ENCODE measurements at regions not wholly inside any gene's neighbourhood (a gene's known extent, or its start where the extent isn't known, plus 50 kb on each side); places are given as distances from the start of the nearest gene placed in this dataset.

GRCh38 chr1:5571438-5571837, 420.8 kb downstream of the NPHP4 start (continued):
- TF ChIP-seq REST (IDR thresholded peaks at IDR 0.05; ENCODE audit: low read depth): no peak
- TF ChIP-seq ZFX (IDR thresholded peaks at IDR 0.05): no peak
- TF ChIP-seq ATF3 (IDR thresholded peaks at IDR 0.05): no peak
- no peak for TF ChIP-seq POLR2AphosphoS5 (IDR thresholded peaks at IDR 0.05; ENCODE audit: low read depth, low read length)

DNA sequence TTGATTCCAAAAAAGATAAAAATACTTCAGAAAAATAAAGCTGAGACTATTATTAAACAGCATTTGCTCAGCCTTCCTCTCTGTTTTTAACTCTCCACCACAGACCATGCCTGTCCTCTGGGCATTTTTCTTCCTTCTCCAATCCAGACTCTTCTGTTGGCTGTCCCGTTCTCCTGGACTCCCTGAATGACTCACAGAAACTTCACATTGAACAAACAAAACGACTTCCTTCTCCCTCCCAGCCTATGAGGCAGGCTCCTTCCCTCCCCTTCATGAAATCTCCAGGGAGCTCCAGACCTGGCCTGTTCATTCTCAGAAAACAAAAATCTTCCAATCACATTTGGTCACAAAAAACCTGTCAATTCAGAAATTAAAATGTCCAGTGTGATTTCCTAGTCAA, 421.3 kb downstream of the NPHP4 start:
- intact Hi-C loops (cut with micrococcal nuclease): no loop called here
- H3K9me2 ChIP-seq (ENCODE audit: insufficient read depth): no peaks in the 10 kb centered on the region

More for the DNA sequence above, 421.3 kb downstream of the NPHP4 start:
- DNase-seq (ENCODE audit: low read depth, low spot score): no peak
- Histone ChIP-seq H3K9ac (ENCODE audit: low read length) (no peak overlapping the region), H3K79me2 (ENCODE audit: insufficient read depth, low read length) (no peaks in the 10 kb centered on the region), H3K4me3 (replicated peaks in 1 of 2; ENCODE audit: low read depth in 1 of 2, low read length in 2 of 2) (no peak overlapping the region), H3K27me3 (ENCODE audit: insufficient read depth, low read length) (peaks cover 2% of the 10 kb centered on the region; the same call in 1 of the 2 replicates), H3K27ac (ENCODE audit: low read depth, low read length) (no peak overlapping the region), H2AFZ (ENCODE audit: low read depth, low read length, poor library complexity, severe bottlenecking) (no peak overlapping the region), H3K36me3 (ENCODE audit: control insufficient read depth in 1 of 2, insufficient read depth in 2 of 2, low read length in 2 of 2) (no peaks in the 10 kb centered on the region), H3K4me2 (ENCODE audit: low read length) (no peak overlapping the region), H3K4me1 (ENCODE audit: control insufficient read depth in 1 of 2, insufficient read depth in 2 of 2, low read length in 2 of 2) (no peaks in the 10 kb centered on the region), H4K20me1 (ENCODE audit: insufficient read depth) (no peaks in the 10 kb centered on the region), H3K9me3 (ENCODE audit: control insufficient read depth in 1 of 2, insufficient read depth in 1 of 2, low read depth in 1 of 2, low read length in 2 of 2) (no peaks in the 10 kb centered on the region)
- ATAC-seq: no peak
- ChIA-PET RAD21 (ENCODE audit: low non-redundant PET in 1 of 2, low total read pairs in 2 of 2, uncharacterized antibody in 2 of 2, unreplicated experiment in 2 of 2) (no interaction called here), CTCF (no interaction called here), POLR2A (no interaction called here)
- TF ChIP-seq RAD21 (IDR thresholded peaks at IDR 0.05; ENCODE audit: low read depth) (no peak), POLR2A (IDR thresholded peaks at IDR 0.05; ENCODE audit: borderline replicate concordance, extremely low read depth, insufficient read depth, insufficient read length) (no peak), EZH2 (IDR thresholded peaks at IDR 0.05) (no peak), CTCF (IDR thresholded peaks at IDR 0.05 in 2 of 3, conservative IDR thresholded peaks at IDR 0.05 in 1 of 3; ENCODE audit: borderline replicate concordance in 1 of 3, insufficient read depth in 1 of 3, low read depth in 2 of 3, low read length in 2 of 3) (no peak), TCF7L2 (IDR thresholded peaks at IDR 0.05; ENCODE audit: borderline replicate concordance, extremely low read depth, insufficient read depth, insufficient read length) (no peak), ZNF274 (IDR thresholded peaks at IDR 0.05; ENCODE audit: low read depth, low read length) (no peak), CEBPB (IDR thresholded peaks at IDR 0.05; ENCODE audit: low read depth) (no peak), EGR1 (IDR thresholded peaks at IDR 0.05; ENCODE audit: low read depth) (no peak), POLR2AphosphoS5 (IDR thresholded peaks at IDR 0.05; ENCODE audit: low read depth, low read length) (no peak), ZFX (IDR thresholded peaks at IDR 0.05) (no peak), ELF1 (IDR thresholded peaks at IDR 0.05; ENCODE audit: borderline replicate concordance, low read depth) (no peak), FOSL1 (IDR thresholded peaks at IDR 0.05; ENCODE audit: low read depth) (no peak), REST (IDR thresholded peaks at IDR 0.05; ENCODE audit: low read depth) (no peak)
- no TSS peak for BruUV-seq (replicated peaks)

All from HCT116 (cell line).